ENCODE measurements at regions not wholly inside any gene's neighbourhood (a gene's known extent, or its start where the extent isn't known, plus 50 kb on each side); places are given as distances from the start of the nearest gene placed in this dataset.

- no peak for TF ChIP-seq CTCF (IDR thresholded peaks at IDR 0.05)
- no peak for TF ChIP-seq POLR2A (IDR thresholded peaks at IDR 0.05)
- TF ChIP-seq POLR2AphosphoS5 (IDR thresholded peaks at IDR 0.05) = no peak
- no peak for TF ChIP-seq EP300 (IDR thresholded peaks at IDR 0.05; ENCODE audit: low read depth)
Observed at GRCh38 chr5:66450237-66450636, 146.0 kb upstream of the MAST4 start.
